Caco-2 (cell line): ENCODE measurements at regions not wholly inside any gene's neighbourhood (a gene's known extent, or its start where the extent isn't known, plus 50 kb on each side); places are given as distances from the start of the nearest gene placed in this dataset.

Experiments used
- BruUV-seq: library from RNA; stranded (reverse); fragments of 400-500 nt; replicated peaks from 2 replicates; lab custom pipeline; 2021; lab: Mats Ljungman, UMichigan
- CTCF ChIA-PET: fragments of 300-600 bp; sonication (Branson Sonifier 250); formaldehyde crosslinking; loops from one replicate; lab custom pipeline; 2022; ENCODE audit warnings: antibody characterized with exemption; lab: Charles Lee
- POLR2A ChIA-PET: fragments of 300-600 bp; sonication (Branson Sonifier 250); formaldehyde crosslinking; loops from one replicate; lab custom pipeline; 2022; ENCODE audit warnings: antibody characterized with exemption; lab: Charles Lee
- DNase-seq, 2 experiments: peaks; one replicate each; pipeline versions ENCODE4 v3.0.0 to v3.0.0-alpha.2; 2020 to 2022
- H3K27me3 ChIP-seq: replicated peaks from 2 replicates; pipeline ENCODE4 v1.6.0; 2011; ENCODE audit warnings: low read length; ENCODE audit not compliant: control insufficient read depth, insufficient read depth
- H3K36me3 ChIP-seq: 2 replicates; pipeline ENCODE4 v1.5.1; 2011; ENCODE audit warnings: low read length; ENCODE audit not compliant: control insufficient read depth, insufficient read depth
- H3K4me1 ChIP-seq: fragments of 250-450 bp; sonication (Bioruptor Pico); 2 replicates; pipeline ENCODE4 v1.5.1; 2020; ENCODE audit warnings: mild to moderate bottlenecking
- H3K4me3 ChIP-seq: 2 replicates; pipeline ENCODE4 v1.5.1; 2011; ENCODE audit warnings: low read depth, mild to moderate bottlenecking, control low read depth, low read length
- H3K9me3 ChIP-seq: fragments of 250-450 bp; sonication (Bioruptor Pico); 2 replicates; pipeline ENCODE4 v1.5.1; 2020; ENCODE audit warnings: mild to moderate bottlenecking, moderate library complexity
- H3K27ac Mint-ChIP-seq: one replicate; pipeline ENCODE4 v1.8.0; 2022; ENCODE audit warnings: mixed read lengths; ENCODE audit not compliant: unreplicated experiment
- H3K27me3 Mint-ChIP-seq: one replicate; pipeline ENCODE4 v1.8.0; 2022; ENCODE audit warnings: mixed read lengths; ENCODE audit not compliant: insufficient read depth, unreplicated experiment
- H3K36me3 Mint-ChIP-seq: one replicate; pipeline ENCODE4 v1.8.0; 2022; ENCODE audit warnings: mild to moderate bottlenecking, mixed read lengths; ENCODE audit not compliant: insufficient read depth, unreplicated experiment
- H3K4me1 Mint-ChIP-seq: one replicate; pipeline ENCODE4 v1.8.0; 2022; ENCODE audit warnings: low read depth, mixed read lengths; ENCODE audit not compliant: unreplicated experiment
- H3K4me3 Mint-ChIP-seq: one replicate; pipeline ENCODE4 v1.8.0; 2022; ENCODE audit warnings: mild to moderate bottlenecking, moderate library complexity, mixed read lengths; ENCODE audit not compliant: unreplicated experiment
- H3K9me3 Mint-ChIP-seq: one replicate; pipeline ENCODE4 v1.8.0; 2022; ENCODE audit warnings: mixed read lengths; ENCODE audit not compliant: unreplicated experiment
- intact Hi-C: fragments of 100-400 bp; cut with micrococcal nuclease; formaldehyde crosslinking; loops from one replicate; pipeline ENCODE4 v1.10.0; 2022; ENCODE audit not compliant: unreplicated experiment
- TF ChIP-seq, protein P1 (sequence below), 2 experiments: fragments of 200-600 bp in 1 of 2; IDR thresholded peaks; 1 replicate in 1 of 2; 2 replicates in 1 of 2; pipeline versions ENCODE4 v1.5.1 to v1.8.0; 2011 to 2022; ENCODE audit warnings: antibody characterized with exemption in 1 of 2, control low read depth in 1 of 2, inconsistent platforms in 1 of 2, low read depth in 1 of 2, low read length in 1 of 2, mild to moderate bottlenecking in 1 of 2, moderate library complexity in 1 of 2; ENCODE audit not compliant: insufficient read depth in 1 of 2, severe bottlenecking in 1 of 2, unreplicated experiment in 1 of 2

DNA sequence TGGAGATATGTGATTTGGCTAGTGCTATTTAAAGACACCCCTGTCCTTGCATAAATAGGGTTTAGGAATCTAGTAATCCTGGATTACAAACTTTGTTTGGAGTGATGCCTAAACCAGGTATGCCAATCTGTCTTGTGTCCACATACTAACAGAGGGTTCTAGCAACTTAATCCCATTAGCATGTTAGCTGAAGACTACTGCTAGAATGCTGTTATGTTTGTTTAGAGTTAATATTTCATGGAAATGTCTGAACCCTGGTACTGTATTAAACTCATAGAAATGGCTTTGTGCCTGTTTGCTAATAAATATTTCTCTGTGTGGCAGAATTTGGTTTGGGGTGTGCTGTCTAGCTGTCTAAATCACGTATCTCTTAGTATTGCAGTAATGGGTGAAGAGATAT is 150.8 kb downstream of the PFKFB3 start:
- Histone ChIP-seq H3K4me3 (no peak overlapping the region), H3K36me3 (no peaks in the 10 kb centered on the region), H3K4me1 (peaks cover 12% of the 10 kb centered on the region), H3K9me3 (peaks cover 14% of the 10 kb centered on the region), H3K27me3 (no peaks in the 10 kb centered on the region)
- no peak overlapping the region for H3K27ac Mint-ChIP-seq
- TF ChIP-seq, protein P1, sequence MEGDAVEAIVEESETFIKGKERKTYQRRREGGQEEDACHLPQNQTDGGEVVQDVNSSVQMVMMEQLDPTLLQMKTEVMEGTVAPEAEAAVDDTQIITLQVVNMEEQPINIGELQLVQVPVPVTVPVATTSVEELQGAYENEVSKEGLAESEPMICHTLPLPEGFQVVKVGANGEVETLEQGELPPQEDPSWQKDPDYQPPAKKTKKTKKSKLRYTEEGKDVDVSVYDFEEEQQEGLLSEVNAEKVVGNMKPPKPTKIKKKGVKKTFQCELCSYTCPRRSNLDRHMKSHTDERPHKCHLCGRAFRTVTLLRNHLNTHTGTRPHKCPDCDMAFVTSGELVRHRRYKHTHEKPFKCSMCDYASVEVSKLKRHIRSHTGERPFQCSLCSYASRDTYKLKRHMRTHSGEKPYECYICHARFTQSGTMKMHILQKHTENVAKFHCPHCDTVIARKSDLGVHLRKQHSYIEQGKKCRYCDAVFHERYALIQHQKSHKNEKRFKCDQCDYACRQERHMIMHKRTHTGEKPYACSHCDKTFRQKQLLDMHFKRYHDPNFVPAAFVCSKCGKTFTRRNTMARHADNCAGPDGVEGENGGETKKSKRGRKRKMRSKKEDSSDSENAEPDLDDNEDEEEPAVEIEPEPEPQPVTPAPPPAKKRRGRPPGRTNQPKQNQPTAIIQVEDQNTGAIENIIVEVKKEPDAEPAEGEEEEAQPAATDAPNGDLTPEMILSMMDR (IDR thresholded peaks at IDR 0.05; ENCODE audit: insufficient read depth in 1 of 2, low read depth in 1 of 2, low read length in 1 of 2, severe bottlenecking in 1 of 2, unreplicated experiment in 1 of 2): no peak
- intact Hi-C loops: no loop called here
- CTCF ChIA-PET: interaction anchor here (0.9 to 1.6 kb wide), 2 partner anchors 11 to 48 kb away, joined by 3 read pairs; no protein-coding TSS in a partner anchor
- DNase-seq: peak in 1 of 2 experiments; percentile 28
- H3K36me3 Mint-ChIP-seq: no peaks in the 10 kb centered on the region
- peaks cover 26% of the 10 kb centered on the region for H3K9me3 Mint-ChIP-seq
- no peaks in the 10 kb centered on the region for H3K27me3 Mint-ChIP-seq
- H3K4me1 Mint-ChIP-seq: no peaks in the 10 kb centered on the region
- BruUV-seq: no TSS peak
- POLR2A ChIA-PET: no interaction called here
- H3K4me3 Mint-ChIP-seq: no peak overlapping the region

DNA sequence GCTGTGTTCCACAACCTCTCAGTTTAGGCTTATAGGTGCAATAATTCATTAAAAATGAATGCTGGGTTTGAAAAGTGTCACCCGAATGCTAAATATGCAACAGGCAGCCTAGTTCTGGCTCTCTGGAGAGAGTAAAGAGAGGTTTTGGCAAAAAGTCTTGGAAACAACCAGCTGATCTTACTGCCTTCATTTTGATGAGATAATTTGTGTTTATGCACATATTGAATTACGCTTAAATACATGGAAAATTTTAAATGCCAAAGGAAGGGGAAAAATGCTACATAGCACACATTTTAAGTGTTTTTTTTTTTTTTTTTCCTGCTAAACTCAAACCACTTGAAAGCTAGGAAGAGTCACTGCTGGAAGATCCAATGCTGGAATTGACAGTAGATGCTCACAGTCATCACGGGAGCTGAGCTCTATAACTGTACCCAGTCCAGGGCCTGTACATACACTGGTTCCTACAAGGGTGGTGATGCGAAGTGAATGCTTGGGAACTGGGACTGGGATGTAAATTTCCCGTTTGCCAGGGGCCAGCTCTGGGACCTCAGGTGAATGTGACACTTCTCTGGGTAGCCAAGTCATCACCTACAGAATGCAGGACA is 151.5 kb downstream of the PFKFB3 start:
- no TSS peak for BruUV-seq
- Mint-ChIP-seq H3K27ac (no peak overlapping the region), H3K27me3 (no peaks in the 10 kb centered on the region), H3K4me3 (no peak overlapping the region), H3K36me3 (no peaks in the 10 kb centered on the region), H3K4me1 (no peaks in the 10 kb centered on the region), H3K9me3 (peaks cover 33% of the 10 kb centered on the region)
- DNase-seq: no peak
- peaks cover 18% of the 10 kb centered on the region for H3K9me3 ChIP-seq
- H3K4me1 ChIP-seq: peaks cover 12% of the 10 kb centered on the region
- TF ChIP-seq, protein P1 (IDR thresholded peaks at IDR 0.05; ENCODE audit: insufficient read depth in 1 of 2, low read depth in 1 of 2, low read length in 1 of 2, severe bottlenecking in 1 of 2, unreplicated experiment in 1 of 2): no peak
- H3K4me3 ChIP-seq: no peak overlapping the region
- no peaks in the 10 kb centered on the region for H3K27me3 ChIP-seq
- intact Hi-C loops: no loop called here
- ChIA-PET POLR2A (no interaction called here), CTCF (interaction anchor here (0.9 to 1.6 kb wide), 2 partner anchors 11 to 47 kb away, joined by 3 to 4 read pairs; no protein-coding TSS in a partner anchor)
- H3K36me3 ChIP-seq: no peaks in the 10 kb centered on the region

DNA sequence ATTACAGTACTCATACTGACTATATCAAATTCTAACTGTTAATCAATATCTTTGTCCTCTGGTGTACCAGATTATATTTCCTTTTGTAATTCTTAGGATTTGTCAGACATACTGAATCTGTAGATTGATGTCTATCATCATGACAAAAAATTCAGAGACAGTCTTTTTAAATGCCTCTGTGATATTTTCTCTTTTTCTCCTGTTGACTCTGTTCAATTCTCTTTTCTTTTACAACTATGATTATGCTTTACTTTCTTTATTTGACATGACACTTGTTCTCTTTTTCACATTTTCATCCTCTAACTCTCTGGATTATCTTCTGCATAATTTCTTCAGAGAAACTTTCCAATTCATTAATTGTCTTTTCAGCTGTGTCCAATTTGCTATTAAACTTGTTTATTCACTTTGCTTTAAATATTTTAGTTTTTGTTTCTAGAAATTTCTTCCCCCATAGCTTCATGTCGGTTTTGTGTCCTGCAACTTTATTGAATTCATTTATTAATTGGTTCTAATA is 153.6 kb downstream of the PFKFB3 start:
- no peak overlapping the region for H3K27ac Mint-ChIP-seq
- no peaks in the 10 kb centered on the region for H3K36me3 ChIP-seq
- peaks cover 34% of the 10 kb centered on the region for H3K9me3 Mint-ChIP-seq
- no TSS peak for BruUV-seq
- TF ChIP-seq, protein P1 (IDR thresholded peaks at IDR 0.05; ENCODE audit: insufficient read depth in 1 of 2, low read depth in 1 of 2, low read length in 1 of 2, severe bottlenecking in 1 of 2, unreplicated experiment in 1 of 2): no peak
- POLR2A ChIA-PET: no interaction called here
- CTCF ChIA-PET: no interaction called here
- no peaks in the 10 kb centered on the region for H3K36me3 Mint-ChIP-seq
- no peak overlapping the region for H3K4me3 Mint-ChIP-seq
- no peak for DNase-seq
- H3K27me3 Mint-ChIP-seq: no peaks in the 10 kb centered on the region
- H3K27me3 ChIP-seq: no peaks in the 10 kb centered on the region
- intact Hi-C loops: no loop called here
- no peak overlapping the region for H3K4me3 ChIP-seq
- H3K4me1 Mint-ChIP-seq: no peaks in the 10 kb centered on the region
- peaks cover 18% of the 10 kb centered on the region for H3K9me3 ChIP-seq
- H3K4me1 ChIP-seq: peaks cover 15% of the 10 kb centered on the region
